IMR-90 (cell line): ENCODE measurements at regions not wholly inside any gene's neighbourhood (a gene's known extent, or its start where the extent isn't known, plus 50 kb on each side); places are given as distances from the start of the nearest gene placed in this dataset.

Source experiments
- BHLHE40 ChIP-seq: fragments of 150-350 bp; IDR thresholded peaks from 2 replicates; pipeline ENCODE4 v1.6.1; 2016; ENCODE audit warnings: mild to moderate bottlenecking, low read depth, low read length
- CEBPB ChIP-seq: IDR thresholded peaks from 2 replicates; pipeline ENCODE4 v1.6.1; 2012; ENCODE audit warnings: low read depth, low read length, improper control_type of control experiment
- CHD1 ChIP-seq: IDR thresholded peaks from 2 replicates; pipeline ENCODE4 v1.6.1; 2012; ENCODE audit warnings: low read depth, low read length, improper control_type of control experiment
- FOS ChIP-seq: fragments of 150-350 bp; IDR thresholded peaks from 2 replicates; pipeline ENCODE4 v1.6.1; 2016; ENCODE audit warnings: low read depth, low read length
- MAFK ChIP-seq: IDR thresholded peaks from 2 replicates; pipeline ENCODE4 v1.6.1; 2012; ENCODE audit warnings: low read depth, low read length, improper control_type of control experiment
- MXI1 ChIP-seq: IDR thresholded peaks from 2 replicates; pipeline ENCODE4 v1.6.1; 2012; ENCODE audit warnings: low read depth, mild to moderate bottlenecking, low read length, moderate library complexity, borderline replicate concordance
- NFE2L2 ChIP-seq: fragments of 150-350 bp; IDR thresholded peaks from 2 replicates; pipeline ENCODE4 v1.6.1; 2016; ENCODE audit warnings: low read depth, mild to moderate bottlenecking, low read length
- POLR2A ChIP-seq: IDR thresholded peaks from 2 replicates; pipeline ENCODE4 v1.6.1; 2012; ENCODE audit warnings: mild to moderate bottlenecking, low read depth, low read length
- RCOR1 ChIP-seq: IDR thresholded peaks from 2 replicates; pipeline ENCODE4 v1.6.1; 2012; ENCODE audit warnings: mild to moderate bottlenecking, low read length, improper control_type of control experiment; ENCODE audit not compliant: insufficient replicate concordance
- RFX5 ChIP-seq: IDR thresholded peaks from 2 replicates; pipeline ENCODE4 v1.8.0; 2012; ENCODE audit warnings: low read depth, mild to moderate bottlenecking, low read length, moderate library complexity
- SMC3 ChIP-seq: fragments of 150-350 bp; IDR thresholded peaks from 2 replicates; pipeline ENCODE4 v1.6.1; 2016; ENCODE audit warnings: low read depth, mild to moderate bottlenecking, antibody characterized with exemption, low read length, moderate library complexity
- TF ChIP-seq, protein P1 (sequence below): conservative IDR thresholded peaks from 2 replicates; pipeline ENCODE4 v1.5.1; 2012; ENCODE audit warnings: mild to moderate bottlenecking, low read depth, low read length, improper control_type of control experiment
- TF ChIP-seq, protein P2 (sequence below): fragments of 150-350 bp; IDR thresholded peaks from 2 replicates; pipeline ENCODE4 v1.6.1; 2017; ENCODE audit warnings: mild to moderate bottlenecking, antibody characterized with exemption, low read length, low read depth
- TF ChIP-seq, protein P3 (sequence below): fragments of 150-350 bp; IDR thresholded peaks from 2 replicates; pipeline ENCODE4 v1.6.1; 2016; ENCODE audit warnings: low read depth, mild to moderate bottlenecking, low read length, moderate library complexity, borderline replicate concordance

DNA sequence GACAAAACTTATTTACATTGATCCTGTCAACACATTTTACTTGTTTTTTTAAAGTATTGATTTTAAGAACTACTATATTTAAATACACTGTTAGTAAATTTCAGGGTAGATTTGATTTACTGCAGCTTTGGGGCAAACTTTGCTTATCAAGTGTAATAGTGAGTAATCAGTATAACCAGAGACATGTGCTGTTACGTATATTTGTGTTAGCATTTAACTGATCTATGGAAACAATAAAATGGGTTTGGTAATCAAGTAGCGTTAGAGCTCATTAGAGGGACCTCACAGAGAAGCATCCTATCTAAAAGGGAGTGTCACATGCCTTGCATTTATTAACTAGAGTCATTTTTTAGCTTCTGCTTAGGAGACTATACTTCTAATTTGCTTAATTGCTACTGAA is 131.5 kb upstream of the ALCAM start:
- TF ChIP-seq, protein P1, sequence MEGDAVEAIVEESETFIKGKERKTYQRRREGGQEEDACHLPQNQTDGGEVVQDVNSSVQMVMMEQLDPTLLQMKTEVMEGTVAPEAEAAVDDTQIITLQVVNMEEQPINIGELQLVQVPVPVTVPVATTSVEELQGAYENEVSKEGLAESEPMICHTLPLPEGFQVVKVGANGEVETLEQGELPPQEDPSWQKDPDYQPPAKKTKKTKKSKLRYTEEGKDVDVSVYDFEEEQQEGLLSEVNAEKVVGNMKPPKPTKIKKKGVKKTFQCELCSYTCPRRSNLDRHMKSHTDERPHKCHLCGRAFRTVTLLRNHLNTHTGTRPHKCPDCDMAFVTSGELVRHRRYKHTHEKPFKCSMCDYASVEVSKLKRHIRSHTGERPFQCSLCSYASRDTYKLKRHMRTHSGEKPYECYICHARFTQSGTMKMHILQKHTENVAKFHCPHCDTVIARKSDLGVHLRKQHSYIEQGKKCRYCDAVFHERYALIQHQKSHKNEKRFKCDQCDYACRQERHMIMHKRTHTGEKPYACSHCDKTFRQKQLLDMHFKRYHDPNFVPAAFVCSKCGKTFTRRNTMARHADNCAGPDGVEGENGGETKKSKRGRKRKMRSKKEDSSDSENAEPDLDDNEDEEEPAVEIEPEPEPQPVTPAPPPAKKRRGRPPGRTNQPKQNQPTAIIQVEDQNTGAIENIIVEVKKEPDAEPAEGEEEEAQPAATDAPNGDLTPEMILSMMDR = no peak
- TF ChIP-seq POLR2A (no peak), CHD1 (no peak), FOS (no peak), RFX5 (no peak), MXI1 (no peak), BHLHE40 (no peak), CEBPB (no peak), MAFK (no peak), RCOR1 (no peak), SMC3 (no peak), NFE2L2 (no peak)
- TF ChIP-seq, protein P2, sequence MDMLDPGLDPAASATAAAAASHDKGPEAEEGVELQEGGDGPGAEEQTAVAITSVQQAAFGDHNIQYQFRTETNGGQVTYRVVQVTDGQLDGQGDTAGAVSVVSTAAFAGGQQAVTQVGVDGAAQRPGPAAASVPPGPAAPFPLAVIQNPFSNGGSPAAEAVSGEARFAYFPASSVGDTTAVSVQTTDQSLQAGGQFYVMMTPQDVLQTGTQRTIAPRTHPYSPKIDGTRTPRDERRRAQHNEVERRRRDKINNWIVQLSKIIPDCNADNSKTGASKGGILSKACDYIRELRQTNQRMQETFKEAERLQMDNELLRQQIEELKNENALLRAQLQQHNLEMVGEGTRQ = no peak
- TF ChIP-seq, protein P3, sequence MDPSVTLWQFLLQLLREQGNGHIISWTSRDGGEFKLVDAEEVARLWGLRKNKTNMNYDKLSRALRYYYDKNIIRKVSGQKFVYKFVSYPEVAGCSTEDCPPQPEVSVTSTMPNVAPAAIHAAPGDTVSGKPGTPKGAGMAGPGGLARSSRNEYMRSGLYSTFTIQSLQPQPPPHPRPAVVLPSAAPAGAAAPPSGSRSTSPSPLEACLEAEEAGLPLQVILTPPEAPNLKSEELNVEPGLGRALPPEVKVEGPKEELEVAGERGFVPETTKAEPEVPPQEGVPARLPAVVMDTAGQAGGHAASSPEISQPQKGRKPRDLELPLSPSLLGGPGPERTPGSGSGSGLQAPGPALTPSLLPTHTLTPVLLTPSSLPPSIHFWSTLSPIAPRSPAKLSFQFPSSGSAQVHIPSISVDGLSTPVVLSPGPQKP = no peak
